IMR-90 (cell line): ENCODE measurements at regions not wholly inside any gene's neighbourhood (a gene's known extent, or its start where the extent isn't known, plus 50 kb on each side); places are given as distances from the start of the nearest gene placed in this dataset.

Experiments used
- ATAC-seq: fragments of 200-7000 bp; cut with Tn5 transposase; 2 replicates; pipeline ENCODE4 v1.9.1; 2020; ENCODE audit warnings: low read depth, mild to moderate bottlenecking, moderate library complexity
- BruUV-seq: library from RNA; stranded (reverse); fragments of 400-500 nt; replicated peaks from 2 replicates; lab custom pipeline; 2021; lab: Mats Ljungman, UMichigan
- CTCF ChIA-PET: fragments of 300-600 bp; formaldehyde crosslinking; extraction: SDS; loops from one replicate; lab custom pipeline; 2021; ENCODE audit warnings: antibody characterized with exemption; lab: Yijun Ruan, JAX
- POLR2A ChIA-PET: fragments of 300-600 bp; sonication (Branson Sonifier 250); formaldehyde crosslinking; loops from one replicate; lab custom pipeline; 2022; ENCODE audit warnings: antibody characterized with exemption; ENCODE audit not compliant: unreplicated experiment; lab: Charles Lee
- DNase-seq: peaks from one replicate; pipeline ENCODE4 v3.0.0; 2013
- H2AFZ ChIP-seq: replicated peaks from 2 replicates; pipeline ENCODE3; 2013; ENCODE audit warnings: low read length, mild to moderate bottlenecking; ENCODE audit not compliant: poor library complexity
- H2AK5ac ChIP-seq: 2 replicates; pipeline ENCODE4 v1.6.1; 2013; ENCODE audit warnings: low read depth, low read length, inconsistent platforms
- H2AK9ac ChIP-seq: replicated peaks from 2 replicates; pipeline ENCODE3; 2013; ENCODE audit warnings: mild to moderate bottlenecking, low read depth, low read length, moderate library complexity; ENCODE audit not compliant: poor library complexity
- H2BK120ac ChIP-seq: 2 replicates; pipeline ENCODE4 v1.6.1; 2013; ENCODE audit warnings: low read depth, low read length, inconsistent platforms
- H2BK15ac ChIP-seq: 3 replicates; pipeline ENCODE4 v1.6.1; 2013; ENCODE audit warnings: low read depth, low read length, inconsistent platforms
- H2BK20ac ChIP-seq: 2 replicates; pipeline ENCODE4 v1.6.1; 2013; ENCODE audit warnings: low read depth, mild to moderate bottlenecking, inconsistent platforms, low read length, moderate library complexity
- H2BK5ac ChIP-seq: 2 replicates; pipeline ENCODE4 v1.6.1; 2013; ENCODE audit warnings: mild to moderate bottlenecking, low read depth, low read length, inconsistent platforms; ENCODE audit not compliant: poor library complexity, severe bottlenecking
- H3K14ac ChIP-seq: replicated peaks from 2 replicates; pipeline ENCODE4 v1.6.1; 2013; ENCODE audit warnings: low read depth, low read length, inconsistent platforms
- H3K18ac ChIP-seq: 2 replicates; pipeline ENCODE4 v1.6.1; 2013; ENCODE audit warnings: low read depth, low read length, control low read depth
- H3K23ac ChIP-seq: 2 replicates; pipeline ENCODE4 v1.6.1; 2013; ENCODE audit warnings: low read depth, low read length, inconsistent platforms
- H3K27ac ChIP-seq: 2 replicates; pipeline ENCODE4 v1.5.1; 2013; ENCODE audit warnings: mild to moderate bottlenecking, control low read depth, low read length; ENCODE audit not compliant: insufficient read depth
- H3K27me3 ChIP-seq: 2 replicates; pipeline ENCODE4 v1.6.1; 2013; ENCODE audit warnings: low read length; ENCODE audit not compliant: control insufficient read depth, insufficient read depth
- H3K36me3 ChIP-seq: 2 replicates; pipeline ENCODE4 v1.6.1; 2013; ENCODE audit warnings: low read length, mixed read lengths; ENCODE audit not compliant: control insufficient read depth, insufficient read depth
- H3K4ac ChIP-seq: 2 replicates; pipeline ENCODE4 v1.6.1; 2013; ENCODE audit warnings: low read depth, low read length, inconsistent platforms
- H3K4me1 ChIP-seq: 2 replicates; pipeline ENCODE4 v1.6.1; 2013; ENCODE audit warnings: low read length, mixed read lengths; ENCODE audit not compliant: control insufficient read depth, insufficient read depth
- H3K4me2 ChIP-seq: 2 replicates; pipeline ENCODE4 v1.6.1; 2013; ENCODE audit warnings: low read depth, mild to moderate bottlenecking, control low read depth, low read length, moderate library complexity
- H3K4me3 ChIP-seq: 2 replicates; pipeline ENCODE4 v1.5.1; 2013; ENCODE audit warnings: low read depth, mild to moderate bottlenecking, control low read depth, low read length, moderate library complexity; ENCODE audit not compliant: insufficient read depth
- H3K56ac ChIP-seq: 2 replicates; pipeline ENCODE4 v1.6.1; 2013; ENCODE audit warnings: low read length, inconsistent platforms; ENCODE audit not compliant: insufficient read depth; ENCODE audit errors: extremely low read depth
- H3K79me1 ChIP-seq, 2 experiments: 2 replicates each; pipeline ENCODE4 v1.6.1; 2013; ENCODE audit warnings: low read length in 2 of 2, inconsistent platforms in 1 of 2, low read depth in 1 of 2
- H3K9ac ChIP-seq: 2 replicates; pipeline ENCODE4 v1.6.1; 2013; ENCODE audit warnings: low read depth, low read length, control low read depth
- H3K9me1 ChIP-seq: 2 replicates; pipeline ENCODE4 v1.6.1; 2013; ENCODE audit warnings: low read length, inconsistent platforms; ENCODE audit not compliant: insufficient read depth
- H3K9me3 ChIP-seq: 2 replicates; pipeline ENCODE4 v1.6.1; 2013; ENCODE audit warnings: low read length; ENCODE audit not compliant: control insufficient read depth, insufficient read depth
- H4K20me1 ChIP-seq: 2 replicates; pipeline ENCODE4 v1.6.1; 2013; ENCODE audit warnings: low read length, inconsistent platforms; ENCODE audit not compliant: insufficient read depth
- H4K5ac ChIP-seq: 2 replicates; pipeline ENCODE4 v1.6.1; 2013; ENCODE audit warnings: mild to moderate bottlenecking, low read depth, low read length, control low read depth
- H4K8ac ChIP-seq, 2 experiments: 2 replicates each; pipeline ENCODE4 v1.6.1; 2013; ENCODE audit warnings: low read depth in 2 of 2, low read length in 2 of 2, control low read depth in 1 of 2, inconsistent platforms in 1 of 2
- H4K91ac ChIP-seq: 2 replicates; pipeline ENCODE4 v1.6.1; 2013; ENCODE audit warnings: low read depth, low read length, inconsistent platforms; ENCODE audit not compliant: insufficient read depth
- BHLHE40 ChIP-seq: fragments of 150-350 bp; IDR thresholded peaks from 2 replicates; pipeline ENCODE4 v1.6.1; 2016; ENCODE audit warnings: mild to moderate bottlenecking, low read depth, low read length
- CEBPB ChIP-seq: IDR thresholded peaks from 2 replicates; pipeline ENCODE4 v1.6.1; 2012; ENCODE audit warnings: low read depth, low read length, improper control_type of control experiment
- CHD1 ChIP-seq: IDR thresholded peaks from 2 replicates; pipeline ENCODE4 v1.6.1; 2012; ENCODE audit warnings: low read depth, low read length, improper control_type of control experiment
- FOS ChIP-seq: fragments of 150-350 bp; IDR thresholded peaks from 2 replicates; pipeline ENCODE4 v1.6.1; 2016; ENCODE audit warnings: low read depth, low read length
- MAFK ChIP-seq: IDR thresholded peaks from 2 replicates; pipeline ENCODE4 v1.6.1; 2012; ENCODE audit warnings: low read depth, low read length, improper control_type of control experiment
- MAZ ChIP-seq: IDR thresholded peaks from 2 replicates; pipeline ENCODE4 v1.6.1; 2012; ENCODE audit warnings: low read depth, mild to moderate bottlenecking, low read length, improper control_type of control experiment, moderate library complexity, borderline replicate concordance
- MXI1 ChIP-seq: IDR thresholded peaks from 2 replicates; pipeline ENCODE4 v1.6.1; 2012; ENCODE audit warnings: low read depth, mild to moderate bottlenecking, low read length, moderate library complexity, borderline replicate concordance
- POLR2A ChIP-seq: IDR thresholded peaks from 2 replicates; pipeline ENCODE4 v1.6.1; 2012; ENCODE audit warnings: mild to moderate bottlenecking, low read depth, low read length
- RAD21 ChIP-seq: IDR thresholded peaks from 2 replicates; pipeline ENCODE4 v1.6.1; 2012; ENCODE audit warnings: low read length, improper control_type of control experiment
- RCOR1 ChIP-seq: IDR thresholded peaks from 2 replicates; pipeline ENCODE4 v1.6.1; 2012; ENCODE audit warnings: mild to moderate bottlenecking, low read length, improper control_type of control experiment; ENCODE audit not compliant: insufficient replicate concordance
- RFX5 ChIP-seq: IDR thresholded peaks from 2 replicates; pipeline ENCODE4 v1.8.0; 2012; ENCODE audit warnings: low read depth, mild to moderate bottlenecking, low read length, moderate library complexity
- SMC3 ChIP-seq: fragments of 150-350 bp; IDR thresholded peaks from 2 replicates; pipeline ENCODE4 v1.6.1; 2016; ENCODE audit warnings: low read depth, mild to moderate bottlenecking, antibody characterized with exemption, low read length, moderate library complexity
- WGBS, 2 experiments: methylation state at CpG; one replicate each; pipeline versions ENCODE4 v1.1.5 to v1.1.7; 2013; ENCODE audit warnings: missing lambda C conversion rate in 2 of 2; ENCODE audit not compliant: insufficient read length in 1 of 2; ENCODE audit errors: extremely low coverage in 2 of 2; 5-methylcytosine and 5-hydroxymethylcytosine counted together
- dilution Hi-C: fragments of 300-500 bp; cut with HindIII; formaldehyde crosslinking; loops from one replicate; pipeline ENCODE4 v1.14.3; 2018; ENCODE audit warnings: low sequenced_read_pairs; ENCODE audit not compliant: unreplicated experiment
- in situ Hi-C: fragments of 300-500 bp; cut with MboI; formaldehyde crosslinking; loops from 3 replicates; pipeline ENCODE4 v1.14.3; 2019; ENCODE audit warnings: low sequenced_read_pairs, inconsistent platforms, mixed read lengths
- intact Hi-C: fragments of 100-400 bp; cut with micrococcal nuclease; formaldehyde crosslinking; loops from 2 replicates; pipeline ENCODE4 v1.10.0; 2022
- TF ChIP-seq, protein P1 (sequence below): conservative IDR thresholded peaks from 2 replicates; pipeline ENCODE4 v1.5.1; 2012; ENCODE audit warnings: mild to moderate bottlenecking, low read depth, low read length, improper control_type of control experiment
- TF ChIP-seq, protein P2 (sequence below): fragments of 150-350 bp; IDR thresholded peaks from 2 replicates; pipeline ENCODE4 v1.6.1; 2016; ENCODE audit warnings: low read depth, mild to moderate bottlenecking, low read length, moderate library complexity, borderline replicate concordance
- TF ChIP-seq, protein P3 (sequence below): fragments of 150-350 bp; IDR thresholded peaks from 2 replicates; pipeline ENCODE4 v1.6.1; 2017; ENCODE audit warnings: mild to moderate bottlenecking, antibody characterized with exemption, low read length, low read depth

DNA sequence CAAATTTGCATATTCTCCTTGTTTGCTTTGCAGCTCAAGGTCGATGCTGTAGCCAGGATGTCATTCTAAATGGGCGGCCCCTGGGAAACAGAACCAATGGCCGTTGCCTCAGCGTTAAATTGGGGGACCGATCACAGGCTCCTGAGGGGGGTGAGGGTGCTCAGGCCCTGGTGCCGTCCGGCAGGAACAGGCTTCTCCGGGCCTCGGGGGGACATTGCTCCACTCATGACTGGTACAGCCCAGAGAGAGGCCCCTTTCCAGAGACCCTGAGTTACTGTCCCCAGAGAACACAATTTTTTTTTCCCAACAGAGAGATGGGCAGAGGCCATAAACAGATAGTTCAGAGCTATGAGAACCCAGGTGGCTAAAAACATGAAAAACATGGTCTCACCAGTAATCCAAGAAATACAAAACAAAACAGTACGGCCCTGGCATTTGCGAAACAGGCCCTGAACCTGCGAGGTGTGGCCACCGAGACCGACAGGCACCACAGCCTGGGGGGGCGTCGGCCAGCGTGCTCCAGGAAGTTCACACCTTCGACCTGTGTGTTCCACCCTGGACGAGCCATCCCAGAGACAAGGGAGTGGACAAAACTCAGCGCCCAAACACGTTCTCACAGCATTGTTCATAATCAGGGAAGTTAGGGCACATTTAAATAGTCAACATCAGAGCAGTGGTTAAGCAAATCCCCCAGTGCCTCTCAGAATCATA lies 82.8 kb downstream of the METRNL start:
- Histone ChIP-seq H2BK20ac (no peak overlapping the region; the same call in 1 of the 2 replicates), H4K8ac (no peak overlapping the region), H3K4me3 (no peak overlapping the region), H4K20me1 (no peaks in the 10 kb centered on the region), H2BK120ac (peak overlapping the region; percentile 57; the same call in 1 of the 2 replicates), H3K36me3 (no peaks in the 10 kb centered on the region), H3K9ac (no peak overlapping the region), H2AK9ac (no peak overlapping the region), H3K9me1 (peaks cover 8% of the 10 kb centered on the region), H3K4me2 (peak overlapping the region; percentile 40), H3K27ac (no peak overlapping the region), H4K91ac (no peak overlapping the region), H3K23ac (no peak overlapping the region), H3K14ac (0 out of 2 replicates have a peak overlapping the region, but pooled peaks have one; percentile 8), H2AK5ac (peak overlapping the region; percentile 75), H2AFZ (no peak overlapping the region), H3K9me3 (no peaks in the 10 kb centered on the region; the same call in 1 of the 2 replicates), H3K4ac (peak overlapping the region; percentile 29; the same call in 1 of the 2 replicates), H2BK5ac (no peak overlapping the region), H2BK15ac (no peak overlapping the region; the same call in 2 of the 3 replicates), H3K79me1 (no peaks in the 10 kb centered on the region), H3K18ac (no peak overlapping the region; the same call in 1 of the 2 replicates), H4K5ac (no peak overlapping the region), H3K4me1 (peaks cover 10% of the 10 kb centered on the region), H3K56ac (no peak overlapping the region), H3K27me3 (peaks cover 22% of the 10 kb centered on the region)
- in situ Hi-C loops, result no loop called here
- intact Hi-C loops, result no loop called here
- ChIA-PET CTCF (no interaction called here), POLR2A (no interaction called here)
- dilution Hi-C loops, result no loop called here
- BruUV-seq, result no TSS peak
- ATAC-seq, result no peak
- no peak for DNase-seq
- 87% methylated on average over 16 of the region's 21 CpGs; no CpG with 5 or more reads in 1 of the 2 experiments for WGBS, 2 experiments
- TF ChIP-seq MAZ (no peak), SMC3 (no peak), POLR2A (no peak), RFX5 (no peak), CHD1 (no peak), MXI1 (no peak), CEBPB (no peak), RAD21 (no peak), RCOR1 (no peak), MAFK (no peak), BHLHE40 (no peak), FOS (no peak)
- TF ChIP-seq, protein P1, sequence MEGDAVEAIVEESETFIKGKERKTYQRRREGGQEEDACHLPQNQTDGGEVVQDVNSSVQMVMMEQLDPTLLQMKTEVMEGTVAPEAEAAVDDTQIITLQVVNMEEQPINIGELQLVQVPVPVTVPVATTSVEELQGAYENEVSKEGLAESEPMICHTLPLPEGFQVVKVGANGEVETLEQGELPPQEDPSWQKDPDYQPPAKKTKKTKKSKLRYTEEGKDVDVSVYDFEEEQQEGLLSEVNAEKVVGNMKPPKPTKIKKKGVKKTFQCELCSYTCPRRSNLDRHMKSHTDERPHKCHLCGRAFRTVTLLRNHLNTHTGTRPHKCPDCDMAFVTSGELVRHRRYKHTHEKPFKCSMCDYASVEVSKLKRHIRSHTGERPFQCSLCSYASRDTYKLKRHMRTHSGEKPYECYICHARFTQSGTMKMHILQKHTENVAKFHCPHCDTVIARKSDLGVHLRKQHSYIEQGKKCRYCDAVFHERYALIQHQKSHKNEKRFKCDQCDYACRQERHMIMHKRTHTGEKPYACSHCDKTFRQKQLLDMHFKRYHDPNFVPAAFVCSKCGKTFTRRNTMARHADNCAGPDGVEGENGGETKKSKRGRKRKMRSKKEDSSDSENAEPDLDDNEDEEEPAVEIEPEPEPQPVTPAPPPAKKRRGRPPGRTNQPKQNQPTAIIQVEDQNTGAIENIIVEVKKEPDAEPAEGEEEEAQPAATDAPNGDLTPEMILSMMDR, result no peak
- TF ChIP-seq, protein P2, sequence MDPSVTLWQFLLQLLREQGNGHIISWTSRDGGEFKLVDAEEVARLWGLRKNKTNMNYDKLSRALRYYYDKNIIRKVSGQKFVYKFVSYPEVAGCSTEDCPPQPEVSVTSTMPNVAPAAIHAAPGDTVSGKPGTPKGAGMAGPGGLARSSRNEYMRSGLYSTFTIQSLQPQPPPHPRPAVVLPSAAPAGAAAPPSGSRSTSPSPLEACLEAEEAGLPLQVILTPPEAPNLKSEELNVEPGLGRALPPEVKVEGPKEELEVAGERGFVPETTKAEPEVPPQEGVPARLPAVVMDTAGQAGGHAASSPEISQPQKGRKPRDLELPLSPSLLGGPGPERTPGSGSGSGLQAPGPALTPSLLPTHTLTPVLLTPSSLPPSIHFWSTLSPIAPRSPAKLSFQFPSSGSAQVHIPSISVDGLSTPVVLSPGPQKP, result no peak
- TF ChIP-seq, protein P3, sequence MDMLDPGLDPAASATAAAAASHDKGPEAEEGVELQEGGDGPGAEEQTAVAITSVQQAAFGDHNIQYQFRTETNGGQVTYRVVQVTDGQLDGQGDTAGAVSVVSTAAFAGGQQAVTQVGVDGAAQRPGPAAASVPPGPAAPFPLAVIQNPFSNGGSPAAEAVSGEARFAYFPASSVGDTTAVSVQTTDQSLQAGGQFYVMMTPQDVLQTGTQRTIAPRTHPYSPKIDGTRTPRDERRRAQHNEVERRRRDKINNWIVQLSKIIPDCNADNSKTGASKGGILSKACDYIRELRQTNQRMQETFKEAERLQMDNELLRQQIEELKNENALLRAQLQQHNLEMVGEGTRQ, result no peak
